Spleen (tissue), 11 donors: ENCODE measurements at regions not wholly inside any gene's neighbourhood (a gene's known extent, or its start where the extent isn't known, plus 50 kb on each side); places are given as distances from the start of the nearest gene placed in this dataset.

Experiments used
- DNase-seq: peaks from one replicate; pipeline ENCODE4 v3.0.0-alpha.2; 2020
- H3K27ac ChIP-seq, 8 donors: fragments of 200-600 bp; sonication (generic) in 7 of 8; 1 replicate in 4 of 8; 2 replicates in 4 of 8; pipeline versions ENCODE4 v1.5.0 to v1.8.0; 2016 to 2021; ENCODE audit warnings: inconsistent platforms in 4 of 8, mild to moderate bottlenecking in 4 of 8, moderate library complexity in 1 of 8
- H3K27me3 ChIP-seq, 7 donors: fragments of 200-600 bp; sonication (generic) in 6 of 7; replicated peaks in 1 of 7; 1 replicate in 4 of 7; 2 replicates in 3 of 7; pipeline versions ENCODE4 v1.5.0 to v1.8.0; 2016 to 2021; ENCODE audit warnings: inconsistent platforms in 3 of 7, mild to moderate bottlenecking in 1 of 7
- H3K36me3 ChIP-seq, 6 donors: fragments of 200-600 bp; sonication (generic) in 5 of 6; 1 replicate in 4 of 6; 2 replicates in 2 of 6; pipeline versions ENCODE4 v1.5.0 to v1.8.0; 2016 to 2021; ENCODE audit warnings: inconsistent platforms in 2 of 6
- H3K4me1 ChIP-seq, 6 donors: fragments of 200-600 bp; sonication (generic) in 5 of 6; 1 replicate in 3 of 6; 2 replicates in 3 of 6; pipeline versions ENCODE4 v1.5.0 to v1.8.0; 2016 to 2021; ENCODE audit warnings: inconsistent platforms in 3 of 6
- H3K4me3 ChIP-seq, 8 donors: fragments of 200-600 bp; sonication (generic) in 7 of 8; 1 replicate in 4 of 8; 2 replicates in 4 of 8; pipeline versions ENCODE4 v1.5.0 to v1.8.0; 2016 to 2021; ENCODE audit warnings: inconsistent platforms in 4 of 8, mild to moderate bottlenecking in 4 of 8, moderate library complexity in 2 of 8
- H3K9me3 ChIP-seq, 8 donors: fragments of 200-600 bp; sonication (generic) in 7 of 8; 1 replicate in 4 of 8; 2 replicates in 4 of 8; pipeline versions ENCODE4 v1.5.0 to v1.8.0; 2016 to 2021; ENCODE audit warnings: inconsistent platforms in 4 of 8
- CTCF ChIP-seq, 11 experiments: fragments of 200-600 bp in 7 of 11; fragments of 450-650 bp in 4 of 11; sonication (generic) in 4 of 11; IDR thresholded peaks in 8 of 11; conservative IDR thresholded peaks in 3 of 11; 1 replicate in 7 of 11; 2 replicates in 4 of 11; pipeline versions ENCODE4 v1.4.0 to v1.8.0; 2016 to 2021; ENCODE audit warnings: antibody characterized with exemption in 11 of 11, inconsistent platforms in 4 of 11, mild to moderate bottlenecking in 1 of 11
- POLR2A ChIP-seq, 3 donors: fragments of 450-650 bp; IDR thresholded peaks; one replicate each; pipeline ENCODE4 v1.5.1; 2017; ENCODE audit warnings: antibody characterized with exemption in 3 of 3, mild to moderate bottlenecking in 1 of 3
- POLR2AphosphoS5 ChIP-seq, 3 donors: sonication (generic); formaldehyde crosslinking; IDR thresholded peaks; one replicate each; pipeline ENCODE4 v1.5.1; 2017; ENCODE audit warnings: antibody characterized with exemption in 3 of 3
- WGBS, 5 donors: extraction: QIAGEN DNeasy Blood & Tissue Kit in 3 of 5; methylation state at CpG; one replicate each; pipeline versions ENCODE4 v1.1.5 to v1.1.7; 2013 to 2018; 5-methylcytosine and 5-hydroxymethylcytosine counted together
- intact Hi-C: fragments of 100-400 bp; cut with DNase I; formaldehyde crosslinking; loops from one replicate; pipeline ENCODE4 v1.15.0; 2023; ENCODE audit warnings: low total_unique reads
- donor health status: healthy with polysubstance abuse.
- donor health status: DM: no; HTN: no; CAD: no; lungs with moderate emphysema.
- donor health status: DM: no; HTN: no; CAD: no.
- donor health status: Bipolar disorder and iron deficiency.
- donor health status: healthy.
- donor health status: DM: no; HTN: no; CAD: no.
- donor health status: DM: yes; HTN: yes; CAD: no.

- intact Hi-C loops = no loop called here
- Histone ChIP-seq H3K27ac (no peak overlapping the region), H3K9me3 (peaks cover 0 to 12% (median 0%) of the 10 kb centered on the region in 8 donors), H3K36me3 (no peaks in the 10 kb centered on the region), H3K4me1 (no peaks in the 10 kb centered on the region), H3K4me3 (no peak overlapping the region), H3K27me3 (no peaks in the 10 kb centered on the region)
- TF ChIP-seq POLR2AphosphoS5 (IDR thresholded peaks at IDR 0.05) = no peak
- no peak for TF ChIP-seq CTCF (IDR thresholded peaks at IDR 0.05 in 8 of 11, conservative IDR thresholded peaks at IDR 0.05 in 3 of 11)
- TF ChIP-seq POLR2A (IDR thresholded peaks at IDR 0.05) = no peak
- DNase-seq = no peak
- WGBS, 5 donors = 85 to 91% (median 87%) methylated on average over 3 of the region's 3 CpGs
These were observed 115.4 kb downstream of the AXIN2 start for GRCh38 chr17:65446043-65446442.

GRCh38 chr17:65444049-65444448 lies 117.4 kb downstream of the AXIN2 start:
- no peaks in the 10 kb centered on the region for H3K4me1 ChIP-seq
- no peak overlapping the region for H3K4me3 ChIP-seq
- intact Hi-C loops = no loop called here
- H3K9me3 ChIP-seq = peaks cover 0 to under 1% (median 0%) of the 10 kb centered on the region in 8 donors
- DNase-seq = no peak
- no peak overlapping the region for H3K27ac ChIP-seq
- TF ChIP-seq CTCF (IDR thresholded peaks at IDR 0.05 in 8 of 11, conservative IDR thresholded peaks at IDR 0.05 in 3 of 11) (no peak), POLR2A (IDR thresholded peaks at IDR 0.05) (no peak), POLR2AphosphoS5 (IDR thresholded peaks at IDR 0.05) (no peak)
- no peaks in the 10 kb centered on the region for H3K36me3 ChIP-seq
- peaks cover 0 to 3% (median 0%) of the 10 kb centered on the region in 7 donors for H3K27me3 ChIP-seq
- 76 to 82% (median 80%) methylated on average over 5 of the region's 5 CpGs for whole genome bisulfite sequencing, 5 donors

GRCh38 chr17:65442691-65443090 lies 118.8 kb downstream of the AXIN2 start:
- Histone ChIP-seq H3K27me3 (peaks cover 0 to 16% (median 4%) of the 10 kb centered on the region in 7 donors), H3K27ac (no peak overlapping the region), H3K36me3 (no peaks in the 10 kb centered on the region), H3K4me1 (no peaks in the 10 kb centered on the region), H3K4me3 (no peak overlapping the region), H3K9me3 (no peaks in the 10 kb centered on the region)
- WGBS, 5 donors = 52 to 79% (median 59%) methylated on average over 1 of the region's 1 CpG
- TF ChIP-seq POLR2AphosphoS5 (IDR thresholded peaks at IDR 0.05) (no peak), POLR2A (IDR thresholded peaks at IDR 0.05) (no peak), CTCF (IDR thresholded peaks at IDR 0.05 in 8 of 11, conservative IDR thresholded peaks at IDR 0.05 in 3 of 11) (no peak)
- intact Hi-C loops = no loop called here
- DNase-seq = no peak

- no peaks in the 10 kb centered on the region for H3K36me3 ChIP-seq
- H3K27me3 ChIP-seq = peaks cover 0 to 17% (median 7%) of the 10 kb centered on the region in 7 donors
- WGBS, 5 donors = 66 to 76% (median 71%) methylated on average over 6 of the region's 6 CpGs
- TF ChIP-seq POLR2A (IDR thresholded peaks at IDR 0.05) = no peak
- TF ChIP-seq CTCF (IDR thresholded peaks at IDR 0.05 in 8 of 11, conservative IDR thresholded peaks at IDR 0.05 in 3 of 11) = no peak
- no peak for TF ChIP-seq POLR2AphosphoS5 (IDR thresholded peaks at IDR 0.05)
- no peak overlapping the region for H3K27ac ChIP-seq
- intact Hi-C loops = no loop called here
- no peaks in the 10 kb centered on the region for H3K9me3 ChIP-seq
- H3K4me1 ChIP-seq = no peaks in the 10 kb centered on the region
- no peak overlapping the region for H3K4me3 ChIP-seq
- DNase-seq = no peak
These were observed 119.2 kb downstream of the AXIN2 start for GRCh38 chr17:65442250-65442649.
